ENCODE measurements at regions not wholly inside any gene's neighbourhood (a gene's known extent, or its start where the extent isn't known, plus 50 kb on each side); places are given as distances from the start of the nearest gene placed in this dataset.

DNA sequence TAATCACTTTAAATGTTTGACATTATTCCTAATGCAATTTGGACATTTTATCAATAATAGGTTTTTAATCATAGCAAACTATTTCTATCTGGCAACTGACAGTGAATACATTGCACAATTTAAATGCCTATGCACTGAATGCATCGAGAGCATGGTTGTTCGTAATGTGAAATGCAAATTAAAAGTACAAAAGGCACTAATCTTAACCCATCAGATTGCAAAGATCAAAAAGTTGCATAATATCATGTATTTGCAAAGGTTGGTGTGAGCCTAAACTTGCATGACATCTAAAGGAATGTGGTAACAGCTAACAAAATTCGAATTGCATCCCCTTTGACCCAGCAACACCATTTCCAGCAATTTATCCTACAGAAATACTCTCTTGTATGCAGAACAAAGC is 469.9 kb upstream of the IRAK1BP1 start:
- DNase-seq, result no peak

DNA sequence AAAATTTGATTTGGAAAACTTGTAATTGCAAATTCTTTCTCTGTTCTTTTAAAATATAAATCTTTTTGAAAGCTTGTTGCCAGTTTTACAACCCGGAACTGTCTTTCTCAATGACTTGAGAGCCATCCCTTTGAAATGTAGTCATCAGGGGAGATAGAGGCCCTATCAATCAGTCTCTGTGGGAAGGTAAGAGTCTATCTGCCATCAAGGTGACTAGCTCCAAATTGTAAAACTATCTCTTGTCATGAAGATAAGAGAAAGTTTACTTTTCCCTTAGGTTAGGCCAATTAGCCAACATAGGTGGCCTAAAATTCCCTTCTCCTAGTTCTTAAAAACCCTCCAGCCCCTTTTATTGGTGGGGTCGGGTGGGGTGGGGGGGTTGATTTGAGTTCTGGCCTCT is 469.1 kb upstream of the IRAK1BP1 start:
- DNase-seq, result no peak

DNA sequence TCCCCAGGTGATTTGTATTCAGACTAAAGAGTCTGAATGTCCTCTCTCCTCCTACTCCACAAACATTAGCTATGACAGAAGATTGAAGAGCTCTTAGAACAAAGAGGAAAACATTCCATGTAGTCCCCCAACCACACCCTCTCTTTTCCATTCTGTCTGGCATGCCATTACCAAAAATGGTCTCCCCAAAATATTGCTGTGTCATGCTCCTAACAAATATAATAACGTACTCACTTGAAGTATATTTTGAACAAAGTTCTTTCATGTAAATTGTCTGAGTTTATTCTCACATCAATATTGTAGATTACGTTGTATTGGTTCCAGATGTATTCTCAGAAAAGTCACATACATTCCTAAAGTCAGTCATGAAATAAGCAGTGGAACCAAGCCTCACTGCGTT is 467.3 kb upstream of the IRAK1BP1 start:
- DNase-seq, result no peak

DNA sequence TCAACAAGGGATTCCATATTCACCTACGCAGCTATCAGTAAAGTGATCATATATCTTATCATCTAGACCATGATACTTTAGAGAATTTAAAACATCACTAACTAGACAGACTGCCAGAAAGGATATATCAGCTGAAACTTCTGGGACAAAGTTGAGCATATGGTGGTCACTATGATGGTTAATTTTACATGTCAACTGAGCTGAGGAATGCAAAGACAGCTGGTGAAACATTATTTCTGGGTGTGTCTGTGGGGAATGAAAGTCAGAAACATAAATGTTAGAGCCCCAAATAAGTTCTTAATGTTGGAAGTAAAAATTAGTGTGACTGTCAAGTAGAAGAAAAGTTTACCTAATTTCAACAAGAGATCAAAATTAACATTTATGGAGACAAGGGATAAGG is 440.0 kb upstream of the IRAK1BP1 start:
- DNase-seq, result no peak

DNA sequence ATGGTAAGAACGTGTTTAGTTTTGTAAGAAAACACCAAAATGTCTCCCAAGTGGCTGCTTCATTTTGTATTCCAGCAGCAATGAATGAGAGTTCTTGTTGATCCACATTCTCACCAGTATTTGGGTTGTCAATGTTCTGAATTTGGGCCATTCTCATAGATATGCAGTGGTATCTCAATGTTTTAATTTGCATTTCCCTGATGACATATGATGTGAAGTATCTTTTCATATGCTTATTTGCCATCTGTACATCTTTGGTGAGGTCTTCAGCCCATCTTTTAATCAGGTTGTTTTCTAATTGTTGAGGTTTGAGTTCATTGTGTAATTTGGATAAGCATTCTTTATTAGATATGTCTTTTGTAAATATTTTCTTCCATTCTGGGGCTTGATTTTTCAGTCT is 436.8 kb upstream of the IRAK1BP1 start:
- DNase-seq, result no peak

DNA sequence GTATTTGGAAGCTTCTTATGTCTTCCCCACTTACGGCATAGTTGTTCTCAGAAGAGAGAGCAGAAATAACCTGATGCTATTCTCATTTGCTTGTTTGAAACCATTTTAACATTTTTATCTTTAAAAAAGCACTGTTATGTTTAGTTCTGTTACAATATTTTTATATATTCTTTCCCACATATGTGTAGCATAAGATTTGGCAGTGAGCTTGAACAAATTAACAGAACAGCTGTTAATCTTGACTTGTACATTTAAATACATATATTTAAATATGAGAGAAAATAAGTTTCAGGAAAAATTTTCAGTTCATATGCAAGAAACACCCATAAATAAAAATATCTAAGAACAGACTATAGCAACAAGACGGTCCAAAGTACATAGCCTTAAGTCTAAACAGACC is 431.7 kb upstream of the IRAK1BP1 start:
- DNase-seq, result no peak

DNA sequence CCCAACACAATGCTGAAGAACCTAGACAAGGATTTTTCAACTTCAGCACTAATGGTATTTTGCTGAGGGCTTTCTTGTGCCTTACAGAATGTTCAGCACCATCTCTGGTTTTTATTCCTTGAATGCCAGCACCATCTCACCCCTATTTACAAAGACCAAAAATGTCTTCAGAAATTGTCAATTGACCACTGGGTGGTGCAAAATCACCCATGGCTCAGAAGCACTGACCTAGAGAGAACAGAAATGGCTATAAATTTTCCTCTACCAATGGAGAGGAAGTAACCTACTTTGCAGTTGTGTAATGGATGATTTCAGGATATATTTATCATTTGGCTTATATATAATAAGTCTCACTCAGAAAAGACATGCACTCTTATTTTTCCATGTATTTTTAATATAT is 431.0 kb upstream of the IRAK1BP1 start:
- DNase-seq, result no peak

DNA sequence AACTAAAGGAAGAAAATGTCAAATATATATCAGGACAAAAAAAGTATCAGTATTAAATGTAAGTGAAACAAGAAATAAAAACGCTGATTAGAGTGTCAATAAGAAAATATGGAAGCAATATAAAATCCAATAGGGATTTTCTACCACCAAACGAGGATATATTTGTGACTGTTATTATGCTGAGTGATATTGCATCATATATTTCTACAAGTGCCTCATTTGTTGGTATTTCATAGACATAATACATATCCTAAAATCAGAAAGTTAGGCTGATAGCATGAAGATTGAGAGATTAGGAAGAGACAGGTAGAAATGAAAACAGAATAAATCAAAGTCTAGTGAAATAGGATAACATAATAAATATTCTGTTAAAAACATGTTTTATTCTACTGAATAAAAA is 429.2 kb upstream of the IRAK1BP1 start:
- no peak for DNase-seq

DNA sequence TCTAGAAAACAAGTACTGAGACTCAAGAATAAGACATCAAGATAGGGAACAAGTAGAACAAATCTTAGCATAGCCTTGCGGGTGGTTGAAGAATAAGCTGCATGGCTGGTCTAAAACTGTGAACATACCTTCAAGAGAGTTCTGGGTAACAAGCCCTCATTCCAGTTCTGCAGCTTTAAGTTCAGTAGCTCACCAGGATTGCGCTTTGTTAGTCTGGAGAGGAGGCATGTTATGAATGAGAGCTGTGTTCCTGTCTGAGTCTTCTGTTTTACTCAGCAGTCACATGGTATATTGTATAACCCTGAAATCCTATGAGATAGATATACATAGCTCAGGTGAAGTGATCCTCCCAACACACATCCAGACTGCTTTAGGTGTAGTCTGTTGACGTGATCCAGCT is 406.6 kb upstream of the IRAK1BP1 start:
- DNase-seq, result no peak

DNA sequence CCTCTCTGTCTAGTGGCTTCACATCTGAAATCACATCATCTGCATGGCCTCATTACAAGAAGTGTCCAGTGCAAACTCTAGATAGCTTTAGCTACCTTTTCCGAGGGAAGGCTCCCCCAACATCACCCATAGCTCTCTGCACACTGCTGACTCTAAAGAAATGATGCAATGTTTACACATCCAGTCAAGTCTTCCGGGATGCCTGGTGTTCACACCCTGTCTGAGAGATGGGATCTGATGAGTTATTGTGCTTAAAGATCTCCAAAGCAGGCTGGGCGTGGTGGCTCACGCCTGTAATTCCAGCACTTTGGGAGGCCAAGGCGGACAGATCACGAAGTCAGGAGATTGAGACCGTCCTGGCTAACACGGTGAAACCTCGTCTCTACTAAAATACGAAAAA is 404.6 kb upstream of the IRAK1BP1 start:
- DNase-seq, result no peak

DNA sequence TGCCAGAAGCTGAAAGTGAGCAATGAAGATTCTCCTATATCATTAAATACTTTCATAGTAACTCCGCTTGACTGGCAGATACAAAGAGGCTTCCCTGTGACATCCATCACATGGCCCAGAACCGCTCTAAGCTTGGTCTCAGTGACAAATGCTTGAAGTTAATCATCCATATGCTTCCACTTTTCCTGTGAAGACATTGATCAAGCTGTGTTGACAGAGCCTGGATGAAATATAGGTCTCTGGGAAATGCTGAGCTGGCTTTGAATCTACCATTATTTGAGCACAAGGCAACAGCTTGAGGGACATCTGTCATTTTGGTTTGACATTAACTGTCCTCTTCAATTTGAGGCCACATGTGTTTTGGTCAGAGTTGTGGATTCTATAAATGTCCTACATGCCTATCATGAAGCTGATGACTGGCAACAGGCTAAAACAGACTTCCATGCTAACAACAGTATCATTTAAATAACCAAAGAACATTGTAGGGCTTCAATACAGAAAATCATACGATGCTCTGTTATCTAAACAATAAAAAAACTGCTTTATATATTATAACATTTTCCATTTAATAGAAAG is 402.2 kb upstream of the IRAK1BP1 start:
- no peak for DNase-seq

DNA sequence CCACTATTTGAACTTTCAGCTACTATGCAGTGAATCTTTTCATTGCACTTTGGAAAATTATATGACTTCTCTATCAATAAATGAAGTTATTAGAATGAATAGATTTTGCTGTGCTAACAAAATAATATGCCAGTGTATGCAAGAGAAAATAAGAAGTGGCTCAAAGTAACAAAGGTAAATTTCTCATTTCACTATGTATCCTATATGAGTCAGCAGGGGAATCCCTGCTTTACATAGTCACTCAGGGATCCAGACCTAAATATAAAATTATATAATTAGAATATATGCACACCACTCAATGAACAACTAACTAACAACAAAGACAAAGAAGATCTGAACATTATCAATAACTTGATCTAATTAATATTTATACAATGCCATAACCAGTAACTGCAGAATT is 390.8 kb upstream of the IRAK1BP1 start:
- no peak for DNase-seq

DNA sequence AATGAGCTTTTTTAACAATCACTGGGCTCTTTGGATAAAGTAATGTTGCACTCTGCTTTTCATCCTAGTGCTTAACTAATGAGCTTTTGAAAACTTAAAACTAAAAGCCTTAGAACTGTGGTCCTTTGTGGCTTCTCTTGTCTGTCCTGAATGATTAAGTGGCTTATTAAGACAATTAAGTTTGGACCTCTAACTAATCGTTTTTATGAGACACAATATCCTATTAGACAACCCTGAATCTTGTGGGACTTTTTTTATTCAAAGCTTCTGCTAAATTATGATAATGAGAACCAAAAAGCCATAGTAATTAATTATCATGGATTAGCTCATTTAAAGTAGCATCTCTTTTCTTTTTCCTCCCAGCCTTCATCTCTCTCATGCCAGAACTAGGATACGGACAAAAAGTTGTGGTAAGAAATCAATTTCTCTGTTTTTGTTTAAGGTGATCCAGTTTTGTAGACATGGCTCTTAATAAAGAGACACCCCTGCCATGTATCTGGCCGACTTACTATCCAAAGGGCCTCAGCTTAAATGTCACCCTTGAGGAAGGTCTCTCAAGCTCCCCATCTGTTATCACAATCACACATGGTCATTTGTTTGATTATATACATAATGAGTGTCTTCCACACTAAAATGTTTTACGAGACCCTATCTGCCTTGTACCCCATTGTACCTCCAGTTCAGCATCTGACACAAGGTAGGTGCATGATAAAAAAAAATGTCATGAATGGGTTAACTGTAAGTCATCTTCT is 384.4 kb upstream of the IRAK1BP1 start:
- DNase-seq, result no peak

DNA sequence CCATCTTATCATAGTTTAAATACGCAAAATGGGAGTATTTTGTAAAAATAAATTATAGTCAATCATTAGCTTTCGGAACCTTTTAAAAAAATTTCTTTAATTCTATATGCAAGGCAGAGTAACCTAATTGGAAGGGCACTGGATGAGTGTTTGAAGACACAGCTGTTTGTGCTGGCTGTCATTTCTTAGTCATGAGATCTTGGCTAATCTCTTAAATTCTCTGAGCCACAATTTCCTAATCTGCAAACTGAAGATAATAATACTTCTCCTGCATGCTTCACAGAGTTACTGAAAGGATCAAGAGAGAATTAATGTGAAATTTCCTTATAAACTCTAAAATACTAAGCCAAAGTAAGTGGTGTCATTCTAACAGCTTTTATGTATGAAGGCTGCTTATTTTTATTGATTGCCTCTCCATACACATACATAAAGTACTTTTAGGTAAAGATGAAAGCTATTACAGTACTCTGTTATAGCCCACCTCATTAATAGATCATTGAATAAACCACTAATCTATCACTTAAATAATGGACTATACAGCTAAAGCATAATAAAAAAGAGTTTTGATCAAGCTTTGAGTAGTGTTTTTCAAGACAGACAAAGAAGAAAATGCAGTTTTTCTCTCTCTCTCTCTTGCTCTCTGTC is 383.7 kb upstream of the IRAK1BP1 start:
- DNase-seq, result no peak

DNA sequence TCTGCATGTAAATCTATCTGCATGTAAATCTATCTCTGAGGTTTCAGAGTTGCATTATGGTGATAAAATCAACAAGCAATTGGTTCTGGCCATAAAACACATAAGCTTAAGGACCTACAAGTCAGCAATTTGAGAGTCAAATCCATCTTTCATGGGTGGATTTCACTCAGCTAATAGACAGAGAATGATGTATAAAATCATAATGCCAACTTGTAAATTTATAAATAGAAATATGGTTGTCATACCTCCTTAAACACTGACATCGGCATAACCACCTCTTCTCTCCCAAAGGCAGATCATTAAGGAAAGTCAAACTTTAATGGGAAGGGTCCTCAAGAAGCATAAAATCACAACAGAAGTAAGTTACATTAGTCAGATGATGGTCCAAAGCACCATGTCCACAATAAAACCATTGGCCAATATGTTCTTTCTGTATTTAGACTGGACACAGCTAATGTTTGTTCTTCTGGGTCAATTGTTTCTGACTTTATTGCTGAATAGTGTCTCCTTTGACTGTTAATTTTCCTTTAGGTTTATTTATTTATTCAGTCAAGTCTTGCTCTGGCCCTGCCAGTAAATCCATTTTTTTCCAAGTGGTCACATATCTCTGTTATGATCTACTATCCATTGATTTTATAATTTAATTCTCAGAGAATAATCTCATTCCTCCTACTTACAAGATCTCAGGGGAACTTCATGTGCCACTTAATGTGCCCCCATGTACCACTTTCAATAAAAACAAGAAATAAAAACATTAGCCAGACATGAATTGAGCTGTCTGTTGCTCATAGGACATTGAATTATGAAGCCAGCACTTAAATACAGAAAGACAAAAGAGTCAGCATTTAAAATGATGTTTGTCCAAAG is 382.9 kb upstream of the IRAK1BP1 start:
- no peak for DNase-seq

DNA sequence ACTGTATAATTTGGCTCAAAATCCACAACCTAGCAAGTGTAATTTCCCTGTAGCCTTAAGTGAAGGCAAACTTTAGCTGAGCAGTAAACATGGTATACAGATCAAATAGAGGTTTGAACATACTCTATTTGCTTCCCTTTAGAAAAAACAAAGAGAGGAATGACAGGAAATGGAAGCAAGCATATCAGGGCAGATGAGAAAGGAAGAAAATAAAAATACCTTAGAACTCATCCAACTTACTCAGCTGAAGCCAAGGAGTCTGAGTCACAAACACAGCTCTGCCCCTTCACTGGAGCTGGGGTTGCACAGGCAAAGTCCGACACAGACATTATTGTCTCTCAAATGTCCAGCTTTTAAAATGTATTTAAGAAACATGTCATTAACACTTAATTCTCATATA is 379.9 kb upstream of the IRAK1BP1 start:
- no peak for DNase-seq

DNA sequence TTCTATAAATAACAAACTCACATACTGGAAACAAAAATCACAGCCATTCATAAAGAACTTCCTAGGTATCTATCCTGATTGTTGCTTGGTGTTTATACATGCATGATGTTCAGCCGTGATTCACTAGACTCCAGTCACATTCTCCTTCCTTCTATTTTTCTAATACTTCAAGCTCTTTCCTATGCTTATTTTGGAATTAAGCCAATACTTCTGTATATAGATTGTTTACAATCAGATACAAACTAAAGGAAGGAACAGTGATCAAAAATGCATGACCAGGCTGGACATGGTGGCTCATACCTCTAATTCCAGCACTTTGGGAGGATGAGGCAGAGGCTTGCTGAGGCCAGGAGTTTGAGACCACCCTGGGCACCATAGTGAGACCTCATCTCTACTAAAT is 377.5 kb upstream of the IRAK1BP1 start:
- DNase-seq, result no peak

DNA sequence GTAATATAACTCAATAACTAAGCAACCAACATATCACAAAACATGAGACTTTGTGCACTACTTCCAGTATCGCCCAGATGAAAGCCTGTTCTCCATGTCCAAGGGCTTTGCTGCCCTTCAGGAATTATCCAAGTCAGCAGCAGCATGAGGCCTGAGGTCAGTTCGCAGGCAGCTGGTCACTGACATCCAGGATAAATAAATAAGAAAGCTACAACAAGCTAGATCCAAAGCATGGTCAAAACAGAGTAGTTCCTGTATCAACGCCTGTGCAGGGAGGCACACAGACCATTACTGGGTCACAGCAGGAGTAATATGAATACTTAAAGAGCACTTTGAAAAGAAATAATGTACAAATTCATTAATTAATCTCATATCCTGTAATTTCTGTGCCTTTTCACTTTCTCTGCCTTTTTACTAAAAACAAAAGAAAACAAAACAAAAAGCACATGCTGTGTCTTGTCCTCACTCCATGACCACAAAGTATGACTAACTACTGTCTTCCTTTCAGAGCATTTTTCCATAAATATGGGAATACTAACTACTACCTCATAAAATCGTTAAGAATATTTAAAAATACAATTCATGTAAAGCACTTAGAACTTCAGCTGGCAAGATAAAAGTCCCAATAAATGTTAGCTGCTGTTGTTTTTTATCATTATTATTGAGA is 374.9 kb upstream of the IRAK1BP1 start:
- DNase-seq, result no peak

DNA sequence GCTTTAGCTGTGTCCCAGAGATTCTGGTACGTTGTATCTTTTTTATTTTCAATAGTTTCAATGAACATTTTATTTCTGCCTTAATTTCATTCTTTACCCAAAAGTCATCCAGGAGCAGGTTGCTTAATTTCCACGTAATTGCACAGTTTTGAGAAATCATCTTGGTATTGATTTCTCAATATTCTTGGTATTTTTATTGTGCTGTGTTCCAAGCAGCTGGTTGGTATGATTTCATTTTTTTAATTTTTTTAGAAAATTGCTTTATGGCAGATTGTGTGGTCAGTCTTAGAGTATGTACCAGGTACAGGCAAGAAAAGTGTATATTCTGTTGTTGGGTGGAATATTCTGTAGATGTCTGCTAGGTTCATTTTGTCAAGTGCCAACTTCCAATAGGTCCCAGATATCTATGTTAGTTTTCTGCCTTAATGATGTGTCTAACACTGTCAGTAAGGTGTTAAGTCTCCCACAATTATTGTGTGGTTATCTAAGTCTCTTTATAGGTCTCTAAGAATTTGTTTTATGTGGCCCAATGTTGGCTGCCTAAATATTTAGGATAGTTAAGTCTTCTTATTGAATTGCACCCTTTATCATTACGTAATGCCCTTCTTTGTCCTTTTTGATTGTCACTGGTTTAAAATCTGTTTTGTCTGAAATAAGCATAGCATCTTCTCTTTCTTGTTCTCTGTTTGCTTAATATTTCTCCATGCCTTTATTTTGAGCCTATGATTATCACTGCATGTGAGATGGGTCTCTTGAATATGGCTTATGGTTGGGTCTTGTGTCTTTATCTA is 366.9 kb upstream of the IRAK1BP1 start:
- no peak for DNase-seq

DNA sequence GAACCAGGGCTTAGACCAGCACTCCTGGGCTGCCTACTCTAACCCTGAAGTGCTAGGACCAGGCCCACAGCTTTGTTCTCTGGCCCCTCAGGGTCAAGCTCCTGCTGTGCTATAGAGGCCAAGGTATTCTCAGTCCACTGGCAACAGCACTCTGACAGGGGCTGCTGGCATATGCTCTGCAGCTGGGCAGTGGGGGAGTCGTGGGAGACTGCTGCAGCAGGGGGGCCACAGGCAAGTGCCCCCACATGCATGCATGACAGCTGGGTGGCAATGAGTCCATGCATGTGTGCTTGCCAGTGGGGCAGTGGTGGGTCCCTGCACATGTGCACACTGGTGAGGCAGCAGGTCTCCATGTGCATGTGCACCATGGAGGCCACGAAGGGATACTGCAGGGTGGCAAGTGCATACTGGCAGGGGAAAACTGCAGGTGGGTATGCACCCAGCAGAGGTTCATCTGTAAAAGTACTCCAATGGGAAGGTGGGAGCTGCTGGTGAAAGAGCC is 364.9 kb upstream of the IRAK1BP1 start:
- DNase-seq, result no peak

DNA sequence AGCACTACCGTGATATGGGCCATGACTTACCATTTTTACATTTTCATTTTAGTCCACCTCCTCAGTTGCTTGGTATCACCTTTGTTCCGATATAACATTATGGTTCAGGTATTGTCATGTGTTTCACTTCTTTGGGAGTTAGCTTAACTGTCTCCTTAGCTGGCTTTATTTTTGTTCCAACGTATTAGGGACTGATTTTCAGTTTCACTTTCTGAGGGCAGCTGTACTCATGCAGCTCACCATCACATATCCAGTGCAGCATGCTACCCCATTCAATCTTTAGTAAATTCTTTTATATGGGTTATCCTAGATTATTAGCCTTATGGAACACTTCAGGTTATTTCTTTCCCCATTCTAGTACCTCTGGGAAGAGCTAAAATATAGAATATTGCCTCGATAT is 362.2 kb upstream of the IRAK1BP1 start:
- no peak for DNase-seq

DNA sequence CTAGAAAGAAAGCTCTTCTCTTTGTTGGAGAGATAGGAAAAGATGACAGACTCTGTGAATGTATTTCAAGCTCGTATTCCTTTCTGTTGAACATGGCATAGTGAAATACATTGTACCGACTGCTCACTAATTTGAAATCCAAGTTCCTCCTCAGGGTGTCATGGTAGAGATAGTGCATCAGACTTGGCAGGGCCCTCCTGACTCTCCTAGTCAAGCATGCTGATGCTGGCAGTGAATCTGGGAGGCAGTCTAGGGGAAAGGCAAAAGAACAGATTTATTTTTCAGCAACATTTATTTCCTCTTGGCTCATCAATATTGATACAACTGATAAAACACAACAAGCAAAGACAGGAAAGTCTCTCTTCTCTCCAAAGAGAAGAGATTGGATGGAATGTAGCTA is 356.3 kb upstream of the IRAK1BP1 start:
- DNase-seq, result no peak
